ENCODE measurements at regions not wholly inside any gene's neighbourhood (a gene's known extent, or its start where the extent isn't known, plus 50 kb on each side); places are given as distances from the start of the nearest gene placed in this dataset.

DNA sequence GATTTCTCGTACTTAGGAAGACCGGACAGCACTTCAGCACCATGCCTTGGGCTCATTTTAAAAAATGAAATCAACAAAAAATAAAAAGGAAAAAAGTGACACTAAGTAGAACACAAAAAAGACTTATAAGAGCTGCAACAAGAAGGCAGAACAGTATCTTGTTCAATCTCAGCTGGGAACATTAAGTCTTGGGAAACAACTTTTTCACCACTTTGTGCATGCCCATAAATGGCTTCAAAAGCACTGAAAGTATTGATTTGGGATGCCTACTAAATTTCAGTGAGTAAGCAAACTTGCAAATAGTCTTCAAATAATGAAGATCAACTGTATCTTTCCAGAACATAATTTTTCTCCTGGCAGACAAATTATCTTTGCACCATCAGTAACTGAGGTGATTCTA is 489.3 kb downstream of the NXPH1 start:
- in situ Hi-C loops (cut with HindIII; ENCODE audit: low pct_unique_long_range_greater_than_20kb, low sequenced_read_pairs): no loop called here
- no peak for DNase-seq (ENCODE audit: low read depth, low spot score)

DNA sequence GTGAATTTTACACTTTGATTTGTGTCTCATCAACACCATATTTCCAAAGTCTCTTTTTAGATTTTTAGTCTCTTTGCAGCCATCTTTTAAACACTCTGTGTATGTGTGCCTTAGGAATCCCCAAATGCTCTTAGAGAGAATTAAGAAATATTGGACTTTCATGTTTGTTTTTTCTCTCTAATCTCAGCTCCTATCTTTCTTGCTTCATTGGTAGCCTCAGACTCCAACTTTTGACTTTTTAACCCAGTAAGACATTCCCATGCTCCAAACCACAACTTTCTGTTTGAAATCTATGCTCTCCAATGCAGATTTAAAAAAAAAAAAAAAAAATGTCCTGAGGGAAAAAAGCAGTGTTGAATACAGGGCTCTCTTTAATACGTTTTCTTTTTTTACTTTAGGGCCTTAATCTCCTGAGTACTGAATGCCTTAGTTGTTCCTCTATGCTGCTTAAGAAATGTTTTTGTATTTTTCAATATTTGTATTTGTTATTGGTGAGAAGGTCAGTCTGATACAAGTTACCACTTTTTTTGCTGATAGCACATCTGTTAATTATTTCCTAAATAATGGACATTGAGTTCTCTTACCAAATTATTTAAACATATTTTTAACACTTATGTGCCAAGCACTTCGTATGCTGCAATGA is 489.9 kb downstream of the NXPH1 start:
- in situ Hi-C loops (cut with HindIII; ENCODE audit: low pct_unique_long_range_greater_than_20kb, low sequenced_read_pairs): no loop called here
- DNase-seq (ENCODE audit: low read depth, low spot score): peak; percentile 62

DNA sequence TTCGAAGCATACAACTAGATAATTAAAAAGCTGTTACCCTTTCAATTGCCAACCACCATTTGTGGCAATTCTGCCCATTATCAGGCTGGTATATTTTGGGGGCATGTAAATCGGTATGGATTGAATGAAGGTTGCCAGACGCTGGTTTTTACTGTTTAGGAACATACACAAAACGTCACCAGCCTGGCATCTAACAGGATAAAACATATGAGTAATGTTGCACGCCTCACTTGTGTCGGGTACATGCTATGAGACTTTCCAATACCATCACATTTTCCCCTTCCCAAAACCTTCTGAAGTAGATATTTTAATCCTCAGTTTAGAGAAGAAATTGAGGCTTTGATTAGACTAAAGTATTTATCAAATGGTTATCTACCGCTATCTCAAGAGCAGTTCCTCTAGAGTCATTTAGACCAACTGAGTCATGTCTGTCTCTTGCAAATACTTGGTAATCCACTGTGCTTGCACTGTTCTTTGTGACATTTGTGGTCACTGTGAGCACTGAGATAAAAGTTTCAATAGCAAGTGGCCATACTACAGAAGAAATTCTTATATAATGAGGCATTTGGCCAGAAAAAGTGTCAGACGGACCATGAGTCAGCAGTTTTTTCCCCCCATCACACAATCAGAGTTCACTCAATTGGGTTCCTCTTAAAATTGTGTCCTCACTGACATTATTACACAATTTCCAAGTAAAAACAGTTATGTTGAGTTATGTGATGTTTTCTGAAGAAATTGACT is 498.7 kb downstream of the NXPH1 start:
- DNase-seq (ENCODE audit: low read depth, low spot score): no peak
- in situ Hi-C loops (cut with HindIII; ENCODE audit: low pct_unique_long_range_greater_than_20kb, low sequenced_read_pairs): no loop called here

GRCh38 chr7:8932751-8933150 is 499.3 kb downstream of the NXPH1 start:
- in situ Hi-C loops (cut with HindIII; ENCODE audit: low pct_unique_long_range_greater_than_20kb, low sequenced_read_pairs): no loop called here
- no peak for DNase-seq (ENCODE audit: low read depth, low spot score)

DNA sequence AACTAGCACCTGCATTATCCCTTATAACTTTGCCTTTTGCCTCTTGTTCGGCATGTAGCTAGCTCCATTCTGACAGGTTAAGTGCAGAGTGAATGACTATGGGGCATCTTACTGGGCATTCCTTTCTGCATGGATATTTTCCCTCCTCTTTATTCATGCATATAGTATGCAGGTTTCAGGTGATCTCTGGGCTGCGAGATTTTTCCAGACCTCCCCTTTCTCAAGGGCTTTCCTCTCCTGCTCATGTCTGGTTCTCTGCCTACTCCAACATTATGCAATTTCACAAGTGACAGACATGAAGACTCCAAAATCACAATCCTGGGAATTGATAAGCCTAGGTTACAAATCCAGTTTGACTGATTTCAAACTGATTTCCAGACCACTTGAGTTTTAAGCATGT is 503.8 kb downstream of the NXPH1 start:
- DNase-seq (ENCODE audit: low read depth, low spot score): no peak
- in situ Hi-C loops (cut with HindIII; ENCODE audit: low pct_unique_long_range_greater_than_20kb, low sequenced_read_pairs): no loop called here

- in situ Hi-C loops (cut with HindIII; ENCODE audit: low pct_unique_long_range_greater_than_20kb, low sequenced_read_pairs): no loop called here
- no peak for DNase-seq (ENCODE audit: low read depth, low spot score)
Observed at GRCh38 chr7:8938044-8938805, 504.8 kb downstream of the NXPH1 start.

DNA sequence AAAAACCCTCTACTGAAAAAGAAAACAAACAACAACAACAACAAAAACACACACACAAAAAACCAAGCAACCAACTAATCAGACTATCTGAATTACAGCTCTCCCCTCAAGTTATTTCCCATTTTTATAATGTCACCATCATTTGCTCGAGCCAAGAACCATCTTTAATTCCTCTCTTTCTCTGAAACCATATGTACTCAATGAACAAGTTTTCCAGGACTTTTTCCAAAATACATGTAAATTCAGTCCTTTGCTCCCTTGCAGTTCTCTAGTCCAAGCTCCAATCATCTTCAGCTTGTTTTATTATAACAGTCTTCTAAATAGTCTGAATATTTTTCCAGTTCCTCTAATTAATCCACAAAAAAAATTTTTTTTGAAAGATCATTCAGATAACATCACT is 506.0 kb downstream of the NXPH1 start:
- no peak for DNase-seq (ENCODE audit: low read depth, low spot score)
- in situ Hi-C loops (cut with HindIII; ENCODE audit: low pct_unique_long_range_greater_than_20kb, low sequenced_read_pairs): no loop called here

- in situ Hi-C loops (cut with HindIII; ENCODE audit: low pct_unique_long_range_greater_than_20kb, low sequenced_read_pairs): no loop called here
- DNase-seq (ENCODE audit: low read depth, low spot score): no peak
Observed at GRCh38 chr7:8963722-8964121, 530.3 kb downstream of the NXPH1 start.

DNA sequence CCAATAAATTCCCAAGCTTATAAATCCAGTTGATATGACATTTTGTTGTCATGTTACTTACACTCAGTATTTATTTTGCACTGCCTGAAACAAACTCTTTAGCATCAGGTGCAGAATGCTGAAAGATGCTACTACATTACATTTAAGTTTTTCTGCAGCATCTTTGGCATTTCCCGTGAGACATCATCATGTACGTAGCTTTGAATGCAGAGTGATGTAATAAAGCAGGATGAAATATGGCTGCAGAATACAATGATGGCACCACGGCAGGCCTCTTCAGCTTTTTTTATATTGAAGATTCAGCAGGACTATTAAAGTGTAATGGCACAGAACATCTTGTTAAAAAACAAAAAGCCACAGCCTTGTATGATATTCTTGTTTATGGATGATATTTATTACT is 531.8 kb downstream of the NXPH1 start:
- DNase-seq (ENCODE audit: low read depth, low spot score): no peak
- in situ Hi-C loops (cut with HindIII; ENCODE audit: low pct_unique_long_range_greater_than_20kb, low sequenced_read_pairs): no loop called here

- DNase-seq (ENCODE audit: low read depth, low spot score): no peak
- in situ Hi-C loops (cut with HindIII; ENCODE audit: low pct_unique_long_range_greater_than_20kb, low sequenced_read_pairs): no loop called here
Observed at GRCh38 chr7:8973601-8974000, 540.2 kb downstream of the NXPH1 start.

GRCh38 chr7:8975681-8976080 is 542.3 kb downstream of the NXPH1 start:
- in situ Hi-C loops (cut with HindIII; ENCODE audit: low pct_unique_long_range_greater_than_20kb, low sequenced_read_pairs): no loop called here
- DNase-seq (ENCODE audit: low read depth, low spot score): no peak

- DNase-seq (ENCODE audit: low read depth, low spot score): no peak
- in situ Hi-C loops (cut with HindIII; ENCODE audit: low pct_unique_long_range_greater_than_20kb, low sequenced_read_pairs): no loop called here
Observed at GRCh38 chr7:8982338-8982992, 549.1 kb downstream of the NXPH1 start.

DNA sequence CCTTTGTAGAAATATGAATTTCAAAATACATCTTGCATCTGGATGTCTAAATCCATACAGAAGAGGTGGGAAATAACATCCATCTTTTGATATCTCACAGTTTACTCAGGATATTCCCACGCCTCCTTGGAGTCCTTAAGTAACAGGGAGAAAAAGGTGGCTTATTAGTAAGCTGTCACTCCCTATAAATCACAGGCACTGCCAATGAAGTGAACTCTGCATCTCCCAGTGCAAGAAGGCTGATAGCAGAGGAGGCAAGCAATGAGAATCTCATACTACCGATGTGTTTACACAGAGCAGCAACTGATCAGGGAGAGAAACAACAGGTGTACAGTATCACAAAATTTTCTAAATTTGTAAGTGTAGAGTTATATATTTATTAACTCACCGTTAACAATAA is 551.8 kb downstream of the NXPH1 start:
- in situ Hi-C loops (cut with HindIII; ENCODE audit: low pct_unique_long_range_greater_than_20kb, low sequenced_read_pairs): no loop called here
- no peak for DNase-seq (ENCODE audit: low read depth, low spot score)

- no peak for DNase-seq (ENCODE audit: low read depth, low spot score)
- in situ Hi-C loops (cut with HindIII; ENCODE audit: low pct_unique_long_range_greater_than_20kb, low sequenced_read_pairs): no loop called here
Observed at GRCh38 chr7:8988267-8988666, 554.9 kb downstream of the NXPH1 start.

- in situ Hi-C loops (cut with HindIII; ENCODE audit: low pct_unique_long_range_greater_than_20kb, low sequenced_read_pairs): no loop called here
- no peak for DNase-seq (ENCODE audit: low read depth, low spot score)
Observed at GRCh38 chr7:8991159-8991558, 557.8 kb downstream of the NXPH1 start.

DNA sequence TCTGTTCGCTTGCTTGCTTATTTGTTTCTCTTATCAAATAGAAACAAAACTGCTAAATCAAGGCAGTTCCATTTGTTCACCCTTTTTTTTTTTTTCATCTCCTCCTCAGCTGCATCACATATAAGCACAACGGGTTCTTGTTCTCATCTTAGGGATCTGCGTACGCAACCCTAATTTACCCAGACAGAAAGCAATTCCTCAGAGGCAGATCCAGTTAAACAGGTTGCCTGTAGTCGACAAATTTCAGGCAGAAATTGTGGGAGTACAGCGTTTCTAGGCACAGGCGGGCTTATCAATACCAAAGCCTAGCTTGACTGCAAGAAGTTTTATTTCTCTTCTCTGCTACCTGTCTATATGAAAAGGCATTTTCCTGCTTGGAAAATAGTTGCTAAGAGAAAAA is 565.4 kb downstream of the NXPH1 start:
- in situ Hi-C loops (cut with HindIII; ENCODE audit: low pct_unique_long_range_greater_than_20kb, low sequenced_read_pairs): no loop called here
- DNase-seq (ENCODE audit: low read depth, low spot score): no peak

DNA sequence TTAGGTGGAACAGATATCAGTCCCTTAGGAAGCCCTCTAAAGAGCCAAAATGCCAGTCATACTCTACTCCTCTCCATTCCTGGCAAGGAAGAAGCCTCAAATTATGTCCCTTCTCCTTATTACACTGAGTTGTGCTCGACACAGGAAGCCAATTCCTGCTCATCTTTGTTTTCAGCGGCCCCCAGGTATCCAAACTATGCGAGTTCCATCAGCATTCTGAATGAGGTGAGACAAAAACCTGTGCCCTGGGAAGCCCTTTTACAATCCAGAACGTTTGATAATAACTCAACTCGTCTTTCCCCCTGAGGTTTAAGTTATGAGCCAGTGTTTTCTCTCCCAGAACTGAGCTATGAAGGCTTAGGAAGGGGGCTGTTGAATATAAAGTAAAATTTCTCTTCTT is 580.5 kb downstream of the NXPH1 start:
- in situ Hi-C loops (cut with HindIII; ENCODE audit: low pct_unique_long_range_greater_than_20kb, low sequenced_read_pairs): no loop called here
- DNase-seq (ENCODE audit: low read depth, low spot score): no peak

DNA sequence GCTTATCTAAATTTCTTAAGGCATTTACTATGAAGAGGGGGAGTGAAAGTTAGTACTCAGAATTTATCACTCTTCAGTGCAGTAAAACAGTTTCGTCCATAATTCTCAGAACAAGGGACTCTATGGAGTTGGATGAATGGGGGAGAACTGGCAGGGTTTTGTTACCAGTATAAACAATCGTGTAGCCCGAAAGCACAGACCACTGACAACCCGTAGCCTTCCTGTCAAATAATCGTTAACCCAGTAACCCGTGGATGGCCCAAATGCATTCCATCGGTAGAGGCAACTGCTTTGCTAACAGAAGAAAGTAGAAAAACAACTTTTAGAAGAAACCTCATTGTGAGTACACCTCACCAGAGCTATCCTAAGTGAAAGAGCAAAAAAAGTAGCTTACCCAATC is 583.9 kb downstream of the NXPH1 start:
- no peak for DNase-seq (ENCODE audit: low read depth, low spot score)
- in situ Hi-C loops (cut with HindIII; ENCODE audit: low pct_unique_long_range_greater_than_20kb, low sequenced_read_pairs): no loop called here

Measured in SK-MEL-5 (cell line).